Activated naive CD8-positive, alpha-beta T cell treated with anti-CD3 and anti-CD28 coated beads, Interleukin-2, amount 10 ng/mL, durations not matched to agents 7 days and 5 days (primary cell): ENCODE measurements at regions not wholly inside any gene's neighbourhood (a gene's known extent, or its start where the extent isn't known, plus 50 kb on each side); places are given as distances from the start of the nearest gene placed in this dataset.

ENCODE experiments used
- ATAC-seq: fragments of 150-1000 bp; cut with Tn5 transposase; one replicate; pipeline ENCODE4 v1.10.0; 2021; ENCODE audit warnings: low read depth, moderate library complexity
- POLR2A ChIA-PET: fragments of 350-600 bp; sonication (Branson Sonifier 250); formaldehyde crosslinking; loops from one replicate; lab custom pipeline; 2021; ENCODE audit warnings: antibody characterized with exemption; lab: Charles Lee
- DNase-seq: peaks from one replicate; pipeline ENCODE4 v3.0.0; 2021
- H3K27ac Mint-ChIP-seq: one replicate; pipeline ENCODE4 v1.8.0; 2022; ENCODE audit warnings: mild to moderate bottlenecking, mixed read lengths
- H3K27me3 Mint-ChIP-seq: one replicate; pipeline ENCODE4 v1.8.0; 2022; ENCODE audit warnings: mild to moderate bottlenecking, moderate library complexity, mixed read lengths
- H3K36me3 Mint-ChIP-seq: one replicate; pipeline ENCODE4 v1.8.0; 2021; ENCODE audit warnings: mild to moderate bottlenecking, mixed read lengths
- H3K4me1 Mint-ChIP-seq: one replicate; pipeline ENCODE4 v1.8.0; 2021; ENCODE audit warnings: mixed read lengths
- H3K4me3 Mint-ChIP-seq: one replicate; pipeline ENCODE4 v1.8.0; 2022; ENCODE audit warnings: mild to moderate bottlenecking, moderate library complexity, mixed read lengths
- H3K9me3 Mint-ChIP-seq: one replicate; pipeline ENCODE4 v1.8.0; 2021; ENCODE audit warnings: mixed read lengths

- DNase-seq (no peak), ATAC-seq (no peak)
- Mint-ChIP-seq H3K4me1 (no peaks in the 10 kb centered on the region), H3K9me3 (no peaks in the 10 kb centered on the region), H3K36me3 (no peaks in the 10 kb centered on the region), H3K27me3 (no peaks in the 10 kb centered on the region), H3K27ac (no peak overlapping the region), H3K4me3 (no peak overlapping the region)
- POLR2A ChIA-PET: no interaction called here
Observed at GRCh38 chr2:67930156-67930555, 132.6 kb downstream of the C1D start.

GRCh38 chr2:67936969-67937368, 125.8 kb downstream of the C1D start:
- Mint-ChIP-seq H3K4me3 (no peak overlapping the region), H3K36me3 (no peaks in the 10 kb centered on the region), H3K4me1 (no peaks in the 10 kb centered on the region), H3K27me3 (no peaks in the 10 kb centered on the region), H3K27ac (no peak overlapping the region), H3K9me3 (no peaks in the 10 kb centered on the region)
- POLR2A ChIA-PET: no interaction called here
- ATAC-seq (no peak), DNase-seq (no peak)

- H3K36me3 Mint-ChIP-seq: no peaks in the 10 kb centered on the region
- H3K4me3 Mint-ChIP-seq: no peak overlapping the region
- no peaks in the 10 kb centered on the region for H3K27me3 Mint-ChIP-seq
- no peaks in the 10 kb centered on the region for H3K9me3 Mint-ChIP-seq
- H3K27ac Mint-ChIP-seq: no peak overlapping the region
- ATAC-seq (no peak), DNase-seq (no peak)
- POLR2A ChIA-PET: no interaction called here
- H3K4me1 Mint-ChIP-seq: no peaks in the 10 kb centered on the region
Observed at GRCh38 chr2:67938053-67938452, 124.8 kb downstream of the C1D start.

DNA sequence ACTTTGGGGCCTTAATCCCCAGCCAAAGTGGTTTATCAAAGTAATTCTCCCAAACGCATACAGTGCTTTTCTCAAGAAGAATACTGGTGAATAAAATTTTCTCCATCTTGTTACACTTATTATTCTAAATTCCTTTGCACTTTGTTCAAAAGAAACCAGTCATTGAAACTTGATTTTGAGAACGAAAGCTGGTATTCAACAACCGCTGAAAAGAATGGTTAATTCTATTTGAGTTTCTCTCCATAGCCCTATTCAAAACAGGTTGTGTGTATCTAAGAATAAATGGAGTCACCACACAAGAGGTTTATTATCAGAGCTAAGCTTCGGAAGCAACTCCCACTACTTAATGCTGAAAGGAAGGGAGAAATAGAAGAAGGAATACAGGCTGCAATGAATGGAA, 117.7 kb downstream of the C1D start:
- Mint-ChIP-seq H3K27me3 (peaks cover 2% of the 10 kb centered on the region), H3K36me3 (no peaks in the 10 kb centered on the region), H3K4me1 (no peaks in the 10 kb centered on the region), H3K4me3 (no peak overlapping the region), H3K27ac (no peak overlapping the region), H3K9me3 (no peaks in the 10 kb centered on the region)
- DNase-seq (no peak), ATAC-seq (no peak)
- POLR2A ChIA-PET: interaction anchor here (0.6 kb wide), 1 partner anchor 61 kb away, joined by 4 read pairs; no protein-coding TSS in a partner anchor

GRCh38 chr2:67945940-67946339, 116.9 kb downstream of the C1D start:
- POLR2A ChIA-PET: no interaction called here

GRCh38 chr2:67948057-67948456, 114.7 kb downstream of the C1D start:
- Mint-ChIP-seq H3K4me3 (no peak overlapping the region), H3K27me3 (peaks cover 2% of the 10 kb centered on the region), H3K27ac (no peak overlapping the region), H3K9me3 (no peaks in the 10 kb centered on the region), H3K36me3 (no peaks in the 10 kb centered on the region), H3K4me1 (no peaks in the 10 kb centered on the region)
- DNase-seq (no peak), ATAC-seq (no peak)
- POLR2A ChIA-PET: no interaction called here

More at GRCh38 chr2:67945940-67946339, 116.9 kb downstream of the C1D start:
- Mint-ChIP-seq H3K4me3 (no peak overlapping the region), H3K9me3 (no peaks in the 10 kb centered on the region), H3K27ac (no peak overlapping the region), H3K36me3 (no peaks in the 10 kb centered on the region), H3K4me1 (no peaks in the 10 kb centered on the region), H3K27me3 (peaks cover 2% of the 10 kb centered on the region)
- ATAC-seq (no peak), DNase-seq (no peak)

- ATAC-seq (no peak), DNase-seq (no peak)
- no peak overlapping the region for H3K4me3 Mint-ChIP-seq
- peaks cover 2% of the 10 kb centered on the region for H3K27me3 Mint-ChIP-seq
- H3K4me1 Mint-ChIP-seq: no peaks in the 10 kb centered on the region
- POLR2A ChIA-PET: no interaction called here
- H3K9me3 Mint-ChIP-seq: no peaks in the 10 kb centered on the region
- H3K27ac Mint-ChIP-seq: no peak overlapping the region
- no peaks in the 10 kb centered on the region for H3K36me3 Mint-ChIP-seq
Observed at GRCh38 chr2:67948506-67948905, 114.3 kb downstream of the C1D start.

GRCh38 chr2:67950018-67950417, 112.8 kb downstream of the C1D start:
- Mint-ChIP-seq H3K9me3 (no peaks in the 10 kb centered on the region), H3K27me3 (peaks cover 2% of the 10 kb centered on the region), H3K27ac (no peak overlapping the region), H3K4me1 (no peaks in the 10 kb centered on the region), H3K36me3 (no peaks in the 10 kb centered on the region), H3K4me3 (no peak overlapping the region)
- POLR2A ChIA-PET: no interaction called here
- DNase-seq (no peak), ATAC-seq (no peak)

GRCh38 chr2:67950919-67951318, 111.9 kb downstream of the C1D start:
- no peak overlapping the region for H3K4me3 Mint-ChIP-seq
- no peaks in the 10 kb centered on the region for H3K36me3 Mint-ChIP-seq
- H3K4me1 Mint-ChIP-seq: no peaks in the 10 kb centered on the region
- no peaks in the 10 kb centered on the region for H3K27me3 Mint-ChIP-seq
- H3K9me3 Mint-ChIP-seq: no peaks in the 10 kb centered on the region
- POLR2A ChIA-PET: no interaction called here
- no peak for DNase-seq
- no peak overlapping the region for H3K27ac Mint-ChIP-seq
- no peak for ATAC-seq

- no peaks in the 10 kb centered on the region for H3K27me3 Mint-ChIP-seq
- H3K4me1 Mint-ChIP-seq: no peaks in the 10 kb centered on the region
- DNase-seq: no peak
- no peak for ATAC-seq
- POLR2A ChIA-PET: no interaction called here
- no peak overlapping the region for H3K4me3 Mint-ChIP-seq
- H3K9me3 Mint-ChIP-seq: no peaks in the 10 kb centered on the region
- H3K27ac Mint-ChIP-seq: no peak overlapping the region
- no peaks in the 10 kb centered on the region for H3K36me3 Mint-ChIP-seq
Observed at GRCh38 chr2:67952066-67952465, 110.7 kb downstream of the C1D start.

DNA sequence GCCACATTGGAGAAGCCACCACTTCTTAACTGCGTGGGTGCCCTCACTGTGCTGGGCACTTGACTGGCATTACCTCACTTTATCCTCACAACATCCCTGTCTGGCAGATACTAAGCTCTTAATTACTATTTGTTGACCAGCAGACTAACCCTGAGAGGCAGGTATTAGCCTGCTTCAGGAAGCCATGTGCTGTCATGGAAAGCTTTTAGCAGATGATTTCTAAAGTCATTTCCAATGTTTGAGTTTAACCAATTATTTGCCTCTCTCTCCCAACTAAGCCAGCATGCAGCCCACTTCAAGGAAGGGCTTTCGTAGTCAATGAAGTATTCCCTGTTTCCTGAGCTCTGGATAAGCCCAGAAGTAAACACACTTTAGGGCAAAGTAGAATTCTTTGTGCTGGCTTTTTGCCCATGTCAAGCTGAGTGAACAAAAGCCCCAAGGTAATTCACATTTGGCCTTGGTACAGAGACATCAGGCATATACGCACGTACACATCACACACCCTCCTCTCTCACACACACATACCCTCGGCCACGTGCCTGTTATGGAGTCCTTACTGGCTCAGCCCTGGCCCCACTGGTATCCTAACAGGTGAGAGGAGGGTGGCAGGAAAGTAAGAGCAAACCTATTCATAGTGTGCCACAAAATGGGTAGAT, 108.6 kb downstream of the C1D start:
- Mint-ChIP-seq H3K4me3 (no peak overlapping the region), H3K4me1 (no peaks in the 10 kb centered on the region), H3K9me3 (no peaks in the 10 kb centered on the region), H3K27ac (no peak overlapping the region), H3K27me3 (no peaks in the 10 kb centered on the region), H3K36me3 (no peaks in the 10 kb centered on the region)
- ATAC-seq: no peak
- DNase-seq: no peak
- POLR2A ChIA-PET: no interaction called here

DNA sequence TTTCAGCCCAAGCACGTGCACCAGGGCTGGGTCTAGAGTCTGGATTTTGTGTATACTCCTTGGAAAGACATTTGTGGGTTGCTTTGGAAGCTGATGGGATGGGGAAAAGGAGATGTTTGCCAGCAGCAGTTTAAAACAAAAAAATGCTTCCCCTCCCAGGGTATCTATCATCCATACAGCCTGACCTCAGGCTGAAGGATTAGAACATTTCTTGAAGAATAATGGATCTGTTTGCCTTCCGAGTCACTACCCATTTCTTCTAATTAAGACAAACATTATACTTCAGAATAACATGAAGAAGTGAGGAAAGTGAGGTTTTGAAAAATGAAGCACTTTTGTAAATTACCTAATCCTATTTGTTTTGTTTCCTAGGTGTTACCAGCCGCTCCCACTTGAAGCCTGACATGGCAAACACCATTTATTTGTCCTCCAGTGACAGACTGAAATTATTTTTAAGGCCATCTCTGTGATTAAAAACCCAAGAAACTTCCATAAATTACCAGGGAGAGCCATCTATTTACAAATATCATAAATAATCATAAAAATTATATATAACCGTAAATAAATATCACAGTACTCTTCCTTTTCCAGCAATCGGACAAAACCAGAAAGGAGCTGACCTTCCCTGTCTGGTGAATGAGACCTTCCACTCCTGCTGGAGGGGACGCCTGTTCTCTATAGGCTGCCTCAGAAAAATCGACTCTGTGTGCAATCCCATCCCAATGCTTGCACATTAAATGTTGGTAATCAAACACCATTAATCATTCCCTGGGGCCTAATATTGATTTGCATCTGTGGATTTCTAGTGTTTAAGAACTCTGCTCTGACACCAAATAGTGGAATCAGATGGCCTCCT, 106.8 kb downstream of the C1D start:
- H3K9me3 Mint-ChIP-seq: no peaks in the 10 kb centered on the region
- ATAC-seq (no peak), DNase-seq (no peak)
- no peaks in the 10 kb centered on the region for H3K4me1 Mint-ChIP-seq
- no peaks in the 10 kb centered on the region for H3K36me3 Mint-ChIP-seq
- H3K27me3 Mint-ChIP-seq: no peaks in the 10 kb centered on the region
- POLR2A ChIA-PET: no interaction called here
- H3K27ac Mint-ChIP-seq: no peak overlapping the region
- no peak overlapping the region for H3K4me3 Mint-ChIP-seq

- Mint-ChIP-seq H3K36me3 (no peaks in the 10 kb centered on the region), H3K9me3 (no peaks in the 10 kb centered on the region), H3K27me3 (peaks cover 19% of the 10 kb centered on the region), H3K4me1 (no peaks in the 10 kb centered on the region), H3K4me3 (no peak overlapping the region), H3K27ac (no peak overlapping the region)
- POLR2A ChIA-PET: no interaction called here
- ATAC-seq (no peak), DNase-seq (no peak)
Observed at GRCh38 chr2:67965246-67965645, 97.6 kb downstream of the C1D start.

DNA sequence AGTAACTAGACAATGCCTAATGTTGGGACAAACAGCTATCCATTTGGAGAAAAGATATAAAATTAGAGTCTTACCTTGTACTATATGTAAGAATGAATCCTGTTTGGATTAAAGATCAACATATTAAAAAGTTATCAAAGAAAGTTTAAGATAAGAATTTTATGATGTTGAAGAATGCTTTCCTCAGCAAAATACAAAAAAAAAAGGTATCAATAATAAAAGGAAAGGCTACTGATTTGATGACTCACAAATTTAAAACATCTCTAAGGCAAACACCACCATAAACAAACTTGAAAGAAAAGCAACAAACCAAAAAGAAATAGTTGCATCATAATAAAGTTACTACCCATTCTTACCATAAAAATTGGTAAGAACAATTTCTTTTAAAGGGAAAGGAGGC, 92.7 kb downstream of the C1D start:
- no peak overlapping the region for H3K4me3 Mint-ChIP-seq
- DNase-seq: no peak
- H3K4me1 Mint-ChIP-seq: no peaks in the 10 kb centered on the region
- H3K36me3 Mint-ChIP-seq: no peaks in the 10 kb centered on the region
- peaks cover 15% of the 10 kb centered on the region for H3K27me3 Mint-ChIP-seq
- POLR2A ChIA-PET: no interaction called here
- no peaks in the 10 kb centered on the region for H3K9me3 Mint-ChIP-seq
- no peak for ATAC-seq
- no peak overlapping the region for H3K27ac Mint-ChIP-seq
